ENCODE measurements at regions not wholly inside any gene's neighbourhood (a gene's known extent, or its start where the extent isn't known, plus 50 kb on each side); places are given as distances from the start of the nearest gene placed in this dataset.

GRCh38 chr4:81611221-81611620, 139.5 kb upstream of the RASGEF1B start:
- DNase-seq = no peak
- Histone ChIP-seq H3K9me3 (ENCODE audit: control insufficient read depth, low read depth, low read length) (no peaks in the 10 kb centered on the region), H3K4me3 (ENCODE audit: low read length) (no peak overlapping the region), H3K27ac (ENCODE audit: low read length) (no peak overlapping the region), H3K36me3 (ENCODE audit: control insufficient read depth, insufficient read depth, low read length) (no peaks in the 10 kb centered on the region), H3K4me1 (ENCODE audit: control insufficient read depth, insufficient read depth, low read length) (peaks cover 5% of the 10 kb centered on the region), H3K27me3 (ENCODE audit: control insufficient read depth, insufficient read depth, low read length) (no peaks in the 10 kb centered on the region)
- 94% methylated on average over 2 of the region's 3 CpGs for WGBS (ENCODE audit: insufficient coverage, low lambda C conversion rate)

DNA sequence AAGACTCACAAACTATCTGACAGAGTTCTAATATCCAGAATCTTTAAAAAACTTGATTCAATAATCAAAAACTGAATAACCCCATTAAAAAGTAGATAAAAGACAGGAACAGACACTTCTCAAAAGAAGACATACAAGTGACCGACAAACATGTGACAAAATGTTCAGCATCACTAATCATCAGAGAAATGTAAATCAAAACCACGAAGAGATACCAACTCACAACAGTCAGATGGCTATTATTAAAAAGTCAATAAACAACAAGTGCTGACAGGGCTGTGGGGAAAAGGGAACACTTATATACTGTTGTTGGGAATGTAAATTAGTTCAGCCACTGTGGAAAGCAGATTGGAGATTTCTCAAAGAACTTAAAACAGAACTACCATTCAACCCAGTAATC, 138.1 kb upstream of the RASGEF1B start:
- 100% methylated on average over 1 of the region's 2 CpGs for WGBS (ENCODE audit: insufficient coverage, low lambda C conversion rate)
- DNase-seq = no peak
- no peak overlapping the region for H3K27ac ChIP-seq (ENCODE audit: low read length)
- no peak overlapping the region for H3K4me3 ChIP-seq (ENCODE audit: low read length)
- H3K9me3 ChIP-seq (ENCODE audit: control insufficient read depth, low read depth, low read length) = no peaks in the 10 kb centered on the region
- H3K36me3 ChIP-seq (ENCODE audit: control insufficient read depth, insufficient read depth, low read length) = no peaks in the 10 kb centered on the region
- peaks cover 6% of the 10 kb centered on the region for H3K4me1 ChIP-seq (ENCODE audit: control insufficient read depth, insufficient read depth, low read length)
- H3K27me3 ChIP-seq (ENCODE audit: control insufficient read depth, insufficient read depth, low read length) = no peaks in the 10 kb centered on the region

DNA sequence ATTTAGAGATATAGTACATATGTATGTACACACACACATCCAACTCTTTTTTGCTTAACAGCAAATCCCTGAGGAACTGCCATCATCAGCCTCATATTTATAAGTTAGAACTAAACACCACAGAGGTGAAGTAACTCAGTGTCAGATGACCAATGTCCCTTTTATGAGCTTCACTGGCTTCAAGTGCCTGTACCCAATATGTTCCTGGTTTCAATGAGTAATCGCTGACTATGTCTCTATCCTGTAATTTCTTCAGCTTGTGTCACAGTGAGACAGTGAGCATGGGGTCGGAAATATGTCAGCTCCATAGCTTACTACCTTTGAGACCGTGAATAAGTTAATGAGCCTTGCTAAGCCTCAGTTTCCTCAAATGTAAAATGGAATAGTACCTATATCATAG, 136.2 kb upstream of the RASGEF1B start:
- Histone ChIP-seq H3K27me3 (ENCODE audit: control insufficient read depth, insufficient read depth, low read length) (no peaks in the 10 kb centered on the region), H3K36me3 (ENCODE audit: control insufficient read depth, insufficient read depth, low read length) (no peaks in the 10 kb centered on the region), H3K27ac (ENCODE audit: low read length) (no peak overlapping the region), H3K9me3 (ENCODE audit: control insufficient read depth, low read depth, low read length) (no peaks in the 10 kb centered on the region), H3K4me1 (ENCODE audit: control insufficient read depth, insufficient read depth, low read length) (peaks cover 9% of the 10 kb centered on the region), H3K4me3 (ENCODE audit: low read length) (no peak overlapping the region)
- peak in 1 of 2 donors; percentile 47 for DNase-seq
- WGBS (ENCODE audit: insufficient coverage, low lambda C conversion rate) = no CpG with 5 or more reads among the region's 3 CpGs

GRCh38 chr4:81606801-81607501, 135.2 kb upstream of the RASGEF1B start:
- H3K27me3 ChIP-seq (ENCODE audit: control insufficient read depth, insufficient read depth, low read length) = no peaks in the 10 kb centered on the region
- H3K9me3 ChIP-seq (ENCODE audit: control insufficient read depth, low read depth, low read length) = no peaks in the 10 kb centered on the region
- no peak overlapping the region for H3K27ac ChIP-seq (ENCODE audit: low read length)
- H3K4me1 ChIP-seq (ENCODE audit: control insufficient read depth, insufficient read depth, low read length) = peaks cover 9% of the 10 kb centered on the region
- no peaks in the 10 kb centered on the region for H3K36me3 ChIP-seq (ENCODE audit: control insufficient read depth, insufficient read depth, low read length)
- H3K4me3 ChIP-seq (ENCODE audit: low read length) = no peak overlapping the region
- WGBS (ENCODE audit: insufficient coverage, low lambda C conversion rate) = 100% methylated on average over 1 of the region's 4 CpGs
- DNase-seq = no peak

DNA sequence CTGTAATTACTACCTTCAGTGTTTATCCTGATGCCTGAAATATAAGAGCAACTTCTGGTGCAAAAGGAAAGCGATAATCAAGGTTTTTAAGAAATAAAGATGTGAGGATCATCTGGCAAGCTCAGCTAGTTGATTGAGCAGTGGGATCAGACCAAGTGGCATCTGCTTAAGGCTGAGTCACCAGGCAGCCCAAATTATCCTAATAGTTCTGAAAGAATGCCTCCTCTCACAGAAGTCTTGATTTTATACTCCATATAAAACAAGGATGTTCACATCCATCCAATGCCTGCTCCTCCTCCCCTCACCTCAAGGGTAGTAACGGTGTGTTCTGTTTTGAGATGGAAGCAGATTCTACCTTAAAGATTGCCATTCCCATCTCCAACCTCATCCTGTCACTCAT, 134.5 kb upstream of the RASGEF1B start:
- Histone ChIP-seq H3K27ac (ENCODE audit: low read length) (no peak overlapping the region), H3K9me3 (ENCODE audit: control insufficient read depth, low read depth, low read length) (no peaks in the 10 kb centered on the region), H3K27me3 (ENCODE audit: control insufficient read depth, insufficient read depth, low read length) (no peaks in the 10 kb centered on the region), H3K36me3 (ENCODE audit: control insufficient read depth, insufficient read depth, low read length) (no peaks in the 10 kb centered on the region), H3K4me3 (ENCODE audit: low read length) (no peak overlapping the region), H3K4me1 (ENCODE audit: control insufficient read depth, insufficient read depth, low read length) (peaks cover 9% of the 10 kb centered on the region)
- no peak for DNase-seq
- WGBS (ENCODE audit: insufficient coverage, low lambda C conversion rate) = 83% methylated on average over 1 of the region's 2 CpGs

- peak overlapping the region; percentile 69 for H3K27ac ChIP-seq (ENCODE audit: low read length)
- no peaks in the 10 kb centered on the region for H3K9me3 ChIP-seq (ENCODE audit: control insufficient read depth, low read depth, low read length)
- peaks cover 9% of the 10 kb centered on the region for H3K4me1 ChIP-seq (ENCODE audit: control insufficient read depth, insufficient read depth, low read length)
- 60% methylated on average over 2 of the region's 2 CpGs for WGBS (ENCODE audit: insufficient coverage, low lambda C conversion rate)
- no peaks in the 10 kb centered on the region for H3K27me3 ChIP-seq (ENCODE audit: control insufficient read depth, insufficient read depth, low read length)
- no peaks in the 10 kb centered on the region for H3K36me3 ChIP-seq (ENCODE audit: control insufficient read depth, insufficient read depth, low read length)
- peak; percentile 44 to 77 for DNase-seq
- H3K4me3 ChIP-seq (ENCODE audit: low read length) = no peak overlapping the region
Observed at GRCh38 chr4:81605271-81605670, 133.6 kb upstream of the RASGEF1B start.

DNA sequence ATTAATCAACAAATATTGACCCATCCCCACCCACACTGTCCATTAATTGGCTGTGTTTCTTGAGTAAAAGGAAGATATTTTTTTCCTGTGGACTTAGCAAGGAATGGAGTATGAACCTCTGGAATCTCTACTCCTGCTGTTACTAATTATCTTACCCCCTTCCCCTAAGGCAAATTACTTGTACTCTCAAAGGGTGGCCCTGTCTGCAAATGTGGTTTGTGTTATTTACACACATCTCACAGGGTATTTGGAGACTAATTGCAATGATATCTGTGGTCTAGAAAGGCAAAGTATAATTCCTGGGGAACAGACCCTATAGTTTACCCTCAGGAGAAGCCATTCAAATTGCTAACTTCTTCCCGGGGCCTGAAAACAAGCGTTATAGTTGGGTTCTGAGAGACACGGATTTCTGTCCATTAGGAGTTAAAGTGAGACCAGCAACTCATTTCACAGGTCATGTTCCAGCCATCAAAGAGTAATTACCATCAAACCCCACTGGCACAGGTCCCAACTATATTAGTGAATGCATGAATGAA, 133.0 kb upstream of the RASGEF1B start:
- H3K9me3 ChIP-seq (ENCODE audit: control insufficient read depth, low read depth, low read length) = no peaks in the 10 kb centered on the region
- no peaks in the 10 kb centered on the region for H3K27me3 ChIP-seq (ENCODE audit: control insufficient read depth, insufficient read depth, low read length)
- peak overlapping the region; percentile 69 for H3K27ac ChIP-seq (ENCODE audit: low read length)
- WGBS (ENCODE audit: insufficient coverage, low lambda C conversion rate) = no CpG with 5 or more reads among the region's 3 CpGs
- H3K36me3 ChIP-seq (ENCODE audit: control insufficient read depth, insufficient read depth, low read length) = no peaks in the 10 kb centered on the region
- DNase-seq = no peak
- peaks cover 9% of the 10 kb centered on the region for H3K4me1 ChIP-seq (ENCODE audit: control insufficient read depth, insufficient read depth, low read length)
- no peak overlapping the region for H3K4me3 ChIP-seq (ENCODE audit: low read length)

DNA sequence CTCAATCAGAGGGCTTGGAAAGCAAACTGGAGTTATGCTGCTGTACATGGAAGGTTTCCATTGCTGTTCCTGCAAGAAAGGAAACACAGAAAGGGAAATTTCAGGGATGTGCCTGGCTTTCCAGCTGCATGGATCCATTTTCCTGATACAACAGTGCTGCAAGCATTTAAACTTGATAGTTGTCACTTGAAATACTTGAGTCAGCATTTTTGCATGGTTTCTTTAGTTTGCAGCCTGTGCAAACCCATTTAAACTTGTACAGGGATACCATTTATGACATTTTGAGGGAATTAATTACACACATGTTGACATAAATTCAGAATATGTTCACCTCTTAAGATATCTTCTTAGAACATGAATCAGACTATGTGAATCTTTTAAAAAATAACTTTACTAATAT, 131.1 kb upstream of the RASGEF1B start:
- H3K27me3 ChIP-seq (ENCODE audit: control insufficient read depth, insufficient read depth, low read length) = no peaks in the 10 kb centered on the region
- DNase-seq = no peak
- H3K36me3 ChIP-seq (ENCODE audit: control insufficient read depth, insufficient read depth, low read length) = no peaks in the 10 kb centered on the region
- no peaks in the 10 kb centered on the region for H3K9me3 ChIP-seq (ENCODE audit: control insufficient read depth, low read depth, low read length)
- no peak overlapping the region for H3K27ac ChIP-seq (ENCODE audit: low read length)
- peaks cover 9% of the 10 kb centered on the region for H3K4me1 ChIP-seq (ENCODE audit: control insufficient read depth, insufficient read depth, low read length)
- H3K4me3 ChIP-seq (ENCODE audit: low read length) = no peak overlapping the region

- Histone ChIP-seq H3K4me1 (ENCODE audit: control insufficient read depth, insufficient read depth, low read length) (peaks cover 5% of the 10 kb centered on the region), H3K27ac (ENCODE audit: low read length) (no peak overlapping the region), H3K27me3 (ENCODE audit: control insufficient read depth, insufficient read depth, low read length) (no peaks in the 10 kb centered on the region), H3K36me3 (ENCODE audit: control insufficient read depth, insufficient read depth, low read length) (no peaks in the 10 kb centered on the region), H3K9me3 (ENCODE audit: control insufficient read depth, low read depth, low read length) (no peaks in the 10 kb centered on the region), H3K4me3 (ENCODE audit: low read length) (no peak overlapping the region)
- no CpG with 5 or more reads among the region's 1 CpG for WGBS (ENCODE audit: insufficient coverage, low lambda C conversion rate)
- DNase-seq = no peak
Observed at GRCh38 chr4:81601358-81601694, 129.6 kb upstream of the RASGEF1B start.

- no peaks in the 10 kb centered on the region for H3K27me3 ChIP-seq (ENCODE audit: control insufficient read depth, insufficient read depth, low read length)
- DNase-seq = no peak
- no peaks in the 10 kb centered on the region for H3K36me3 ChIP-seq (ENCODE audit: control insufficient read depth, insufficient read depth, low read length)
- 90% methylated on average over 3 of the region's 18 CpGs for WGBS (ENCODE audit: insufficient coverage, low lambda C conversion rate)
- H3K4me3 ChIP-seq (ENCODE audit: low read length) = no peak overlapping the region
- H3K27ac ChIP-seq (ENCODE audit: low read length) = no peak overlapping the region
- peaks cover 5% of the 10 kb centered on the region for H3K4me1 ChIP-seq (ENCODE audit: control insufficient read depth, insufficient read depth, low read length)
- no peaks in the 10 kb centered on the region for H3K9me3 ChIP-seq (ENCODE audit: control insufficient read depth, low read depth, low read length)
Observed at GRCh38 chr4:81600520-81601357, 129.0 kb upstream of the RASGEF1B start.
